Stromal cell of bone marrow (primary cell): ENCODE measurements at regions not wholly inside any gene's neighbourhood (a gene's known extent, or its start where the extent isn't known, plus 50 kb on each side); places are given as distances from the start of the nearest gene placed in this dataset.
"Not testable (repeated sequence)": the region's sequence is repeated elsewhere in the genome, so short reads cannot be mapped to it uniquely, and the experiment has no call there.

Experiments
- DNase-seq: peaks from one replicate; pipeline ENCODE4 v3.0.0-alpha.2; 2012; ENCODE audit warnings: low read depth

- DNase-seq, result no peak
Measured at GRCh38 chr2:89797320-89798038, 1106.0 kb downstream of the RPIA start.

- DNase-seq, result not testable (repeated sequence)
Measured at GRCh38 chr2:89801207-89801606, 1109.7 kb downstream of the RPIA start.

GRCh38 chr2:89806363-89806762, 1114.9 kb downstream of the RPIA start:
- not testable (repeated sequence) for DNase-seq

GRCh38 chr2:89811295-89811694, 1119.8 kb downstream of the RPIA start:
- no peak for DNase-seq

GRCh38 chr2:89811910-89812309, 1120.4 kb downstream of the RPIA start:
- DNase-seq, result not testable (repeated sequence)

GRCh38 chr2:89814359-89814758, 1122.9 kb downstream of the RPIA start:
- not testable (repeated sequence) for DNase-seq

- DNase-seq, result no peak
Measured at GRCh38 chr2:89818873-89819272, 1127.4 kb downstream of the RPIA start.

- no peak for DNase-seq
Measured at GRCh38 chr2:89819809-89820208, 1128.3 kb downstream of the RPIA start.

- no peak for DNase-seq
Measured at GRCh38 chr2:89820248-89820647, 1128.8 kb downstream of the RPIA start.

- no peak for DNase-seq
Measured at GRCh38 chr2:89821455-89821945, 1130.0 kb downstream of the RPIA start.

GRCh38 chr2:89822342-89822741, 1130.9 kb downstream of the RPIA start:
- DNase-seq, result not testable (repeated sequence)

- no peak for DNase-seq
Measured at GRCh38 chr2:89823556-89823955, 1132.1 kb downstream of the RPIA start.

- no peak for DNase-seq
Measured at GRCh38 chr2:89825034-89825433, 1133.6 kb downstream of the RPIA start.

- DNase-seq, result not testable (repeated sequence)
Measured at GRCh38 chr2:89826741-89827140, 1135.3 kb downstream of the RPIA start.

GRCh38 chr2:89827829-89828228, 1136.4 kb downstream of the RPIA start:
- DNase-seq, result not testable (repeated sequence)

GRCh38 chr2:89828416-89828815, 1136.9 kb downstream of the RPIA start:
- not testable (repeated sequence) for DNase-seq

GRCh38 chr2:89828961-89829631, 1137.6 kb downstream of the RPIA start:
- DNase-seq, result not testable (repeated sequence)

GRCh38 chr2:89829828-89830227, 1138.4 kb downstream of the RPIA start:
- no peak for DNase-seq

- not testable (repeated sequence) for DNase-seq
Measured at GRCh38 chr2:89830341-89831218, 1139.1 kb downstream of the RPIA start.

- DNase-seq, result no peak
Measured at GRCh38 chr2:89831641-89832498, 1140.4 kb downstream of the RPIA start.

- no peak for DNase-seq
Measured at GRCh38 chr2:89833116-89833779, 1141.8 kb downstream of the RPIA start.
